Common myeloid progenitor, CD34-positive (primary cell): ENCODE measurements at regions not wholly inside any gene's neighbourhood (a gene's known extent, or its start where the extent isn't known, plus 50 kb on each side); places are given as distances from the start of the nearest gene placed in this dataset.

Source experiments
- CTCF ChIA-PET: fragments of 350-600 bp; sonication (Branson Sonifier 250); formaldehyde crosslinking; loops from one replicate; lab custom pipeline; 2021; ENCODE audit warnings: antibody characterized with exemption; lab: Charles Lee
- POLR2A ChIA-PET: fragments of 350-600 bp; sonication (Branson Sonifier 250); formaldehyde crosslinking; loops from one replicate; lab custom pipeline; 2021; ENCODE audit warnings: antibody characterized with exemption; lab: Charles Lee
- DNase-seq, 3 donors: peaks; one replicate each; pipeline versions ENCODE4 v3.0.0 to v3.0.0-alpha.2; 2013
- H3K27ac ChIP-seq, 2 experiments: 1 replicate in 1 of 2; 2 replicates in 1 of 2; pipeline ENCODE4 v1.7.0; 2013; ENCODE audit warnings: inconsistent platforms in 2 of 2, low read length in 2 of 2, mild to moderate bottlenecking in 2 of 2, low read depth in 1 of 2, moderate library complexity in 1 of 2; ENCODE audit not compliant: severe bottlenecking in 2 of 2, insufficient read depth in 1 of 2, poor library complexity in 1 of 2
- H3K27me3 ChIP-seq, 5 experiments: replicated peaks in 2 of 5; 1 replicate in 3 of 5; 2 replicates in 2 of 5; pipeline versions ENCODE4 v1.6.1 to v1.7.0; 2013; ENCODE audit warnings: low read length in 4 of 5, mild to moderate bottlenecking in 2 of 5, moderate library complexity in 2 of 5, inconsistent platforms in 1 of 5; ENCODE audit not compliant: insufficient read depth in 5 of 5, control insufficient read depth in 4 of 5
- H3K36me3 ChIP-seq, 4 experiments: 1 replicate in 2 of 4; 2 replicates in 2 of 4; pipeline versions ENCODE4 v1.6.1 to v1.7.0; 2013; ENCODE audit warnings: low read length in 3 of 4, control low read depth in 1 of 4, mild to moderate bottlenecking in 1 of 4; ENCODE audit not compliant: control insufficient read depth in 4 of 4, insufficient read depth in 4 of 4
- H3K4me1 ChIP-seq, 4 experiments: 1 replicate in 3 of 4; 2 replicates in 1 of 4; pipeline versions ENCODE4 v1.6.1 to v1.7.1; 2013; ENCODE audit warnings: low read length in 3 of 4, mild to moderate bottlenecking in 3 of 4, control low read depth in 1 of 4, inconsistent platforms in 1 of 4, moderate library complexity in 1 of 4; ENCODE audit not compliant: control insufficient read depth in 4 of 4, insufficient read depth in 4 of 4; ENCODE audit errors: control extremely low read depth in 1 of 4
- H3K4me3 ChIP-seq, 7 experiments: 1 replicate in 4 of 7; 2 replicates in 3 of 7; pipeline versions ENCODE4 v1.5.1 to v1.7.0; 2013; ENCODE audit warnings: mild to moderate bottlenecking in 7 of 7, low read length in 6 of 7, moderate library complexity in 6 of 7, inconsistent platforms in 2 of 7, low read depth in 2 of 7, control low read depth in 1 of 7; ENCODE audit not compliant: insufficient read depth in 4 of 7, control insufficient read depth in 1 of 7; ENCODE audit errors: extremely low read depth in 1 of 7
- H3K9me3 ChIP-seq, 5 experiments: 1 replicate in 4 of 5; 2 replicates in 1 of 5; pipeline versions ENCODE4 v1.6.1 to v1.7.1; 2013; ENCODE audit warnings: low read length in 4 of 5, mild to moderate bottlenecking in 2 of 5, inconsistent platforms in 1 of 5, low read depth in 1 of 5, moderate library complexity in 1 of 5; ENCODE audit not compliant: control insufficient read depth in 4 of 5, insufficient read depth in 2 of 5; ENCODE audit errors: control extremely low read depth in 1 of 5
- WGBS: methylation state at CpG from one replicate; pipeline ENCODE4 v1.1.5; 2013; ENCODE audit not compliant: insufficient coverage; 5-methylcytosine and 5-hydroxymethylcytosine counted together

DNA sequence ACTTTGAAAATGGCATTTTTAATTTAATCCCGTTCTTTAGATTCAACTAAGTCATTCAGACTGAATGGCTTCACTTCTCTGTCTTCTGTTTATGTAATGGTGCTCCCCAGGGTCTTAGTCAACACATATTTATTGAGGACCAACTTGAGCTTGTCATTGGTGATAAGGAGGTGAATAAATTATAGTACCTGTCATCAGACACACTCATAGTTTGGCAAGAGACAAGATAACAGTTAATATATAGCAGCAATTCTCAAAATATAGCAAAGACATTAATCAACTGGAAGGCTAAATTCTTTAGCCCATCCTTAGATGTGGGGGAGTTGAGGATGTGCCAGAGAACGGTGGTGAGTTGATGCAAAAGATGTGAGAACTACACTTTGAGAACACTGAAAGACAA lies 78.4 kb downstream of the MACIR start:
- H3K4me1 ChIP-seq: peaks cover 0 to 8% (median 3%) of the 10 kb centered on the region in 4 experiments
- CTCF ChIA-PET: interaction anchor here (1.4 kb wide), 1 partner anchor 140 kb away, joined by 3 read pairs; no protein-coding TSS in a partner anchor
- H3K4me3 ChIP-seq: no peak overlapping the region
- no peak overlapping the region for H3K27ac ChIP-seq
- no peaks in the 10 kb centered on the region for H3K36me3 ChIP-seq
- peaks cover 0 to 2% (median 0%) of the 10 kb centered on the region in 5 experiments for H3K9me3 ChIP-seq
- no peak for DNase-seq
- 100% methylated on average over 1 of the region's 2 CpGs for WGBS
- POLR2A ChIA-PET: no interaction called here
- H3K27me3 ChIP-seq: no peaks in the 10 kb centered on the region

DNA sequence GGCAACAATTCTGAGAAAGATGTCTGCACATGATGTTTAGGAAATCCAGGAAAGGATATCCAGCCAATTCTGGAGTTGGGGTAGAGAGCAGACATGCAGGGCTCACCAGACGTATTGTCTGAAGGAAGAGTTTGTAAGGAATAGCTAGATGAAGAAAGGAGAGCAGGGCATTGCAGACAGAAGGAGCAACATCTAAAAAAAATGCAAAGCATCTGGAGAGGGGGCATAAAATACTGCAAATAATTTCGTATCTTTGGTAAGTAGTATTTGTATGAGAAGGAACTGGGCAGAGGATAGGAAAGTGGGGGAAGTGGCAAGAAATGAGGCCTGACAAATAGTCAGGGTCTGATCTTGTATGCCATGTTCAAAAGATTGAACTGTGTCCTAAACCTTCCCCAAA lies 74.8 kb downstream of the MACIR start:
- CTCF ChIA-PET: no interaction called here
- H3K36me3 ChIP-seq: no peaks in the 10 kb centered on the region
- WGBS: 100% methylated on average over 1 of the region's 2 CpGs

DNA sequence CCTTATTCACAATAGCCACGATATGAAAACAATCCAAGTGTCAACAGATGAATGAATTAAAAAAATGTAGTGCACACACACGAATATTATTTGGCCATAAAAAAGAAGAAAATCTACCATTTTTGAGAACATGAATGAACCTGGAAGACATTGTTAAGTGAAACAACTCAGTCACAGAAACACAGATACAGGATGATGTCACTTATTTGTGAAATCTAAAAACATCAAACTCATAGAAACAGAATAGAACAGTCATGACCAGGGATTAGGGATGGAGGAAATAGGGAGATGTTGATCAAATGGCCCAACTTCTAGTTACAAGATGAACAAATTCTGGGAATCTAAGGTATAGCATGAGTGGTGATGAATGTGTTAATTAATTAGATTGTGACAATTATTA lies 72.3 kb downstream of the MACIR start:
- H3K9me3 ChIP-seq: no peaks in the 10 kb centered on the region
- WGBS: no CpG with 5 or more reads among the region's 2 CpGs
- POLR2A ChIA-PET: no interaction called here
- no peak overlapping the region for H3K4me3 ChIP-seq
- DNase-seq: no peak
- no peaks in the 10 kb centered on the region for H3K27me3 ChIP-seq
- no peaks in the 10 kb centered on the region for H3K36me3 ChIP-seq
- CTCF ChIA-PET: no interaction called here
- no peak overlapping the region for H3K27ac ChIP-seq
- no peaks in the 10 kb centered on the region for H3K4me1 ChIP-seq

More for the DNA sequence above, 74.8 kb downstream of the MACIR start:
- H3K27me3 ChIP-seq: no peaks in the 10 kb centered on the region
- H3K9me3 ChIP-seq: no peaks in the 10 kb centered on the region
- H3K4me3 ChIP-seq: no peak overlapping the region
- no peak for DNase-seq
- no peaks in the 10 kb centered on the region for H3K4me1 ChIP-seq
- POLR2A ChIA-PET: no interaction called here
- H3K27ac ChIP-seq: no peak overlapping the region
